Astrocyte (in vitro differentiated cells and primary cell): ENCODE measurements at regions not wholly inside any gene's neighbourhood (a gene's known extent, or its start where the extent isn't known, plus 50 kb on each side); places are given as distances from the start of the nearest gene placed in this dataset.

Experiments
- DNase-seq: peaks from one replicate; pipeline ENCODE4 v3.0.0-alpha.2; 2010; ENCODE audit warnings: low read depth
- FAIRE-seq: peaks from 2 replicates; lab custom pipeline; 2011; peaks lifted over from hg19 to GRCh38; lab: Jason Lieb, UNC
- H2AFZ ChIP-seq: 2 replicates; pipeline ENCODE4 v1.6.0; 2012; ENCODE audit warnings: low read depth, low read length, inconsistent platforms
- H3K27ac ChIP-seq: 2 replicates; pipeline ENCODE4 v1.5.1; 2011; ENCODE audit warnings: low read depth, low read length, inconsistent platforms
- H3K27me3 ChIP-seq: 2 replicates; pipeline ENCODE4 v1.6.0; 2011; ENCODE audit warnings: low read length, inconsistent platforms; ENCODE audit not compliant: insufficient read depth
- H3K36me3 ChIP-seq: 2 replicates; pipeline ENCODE4 v1.5.1; 2011; ENCODE audit warnings: low read length, inconsistent platforms; ENCODE audit not compliant: insufficient read depth
- H3K4me1 ChIP-seq: 2 replicates; pipeline ENCODE4 v1.5.1; 2011; ENCODE audit warnings: low read length, inconsistent platforms; ENCODE audit not compliant: insufficient read depth
- H3K4me2 ChIP-seq: 2 replicates; pipeline ENCODE4 v1.6.0; 2012; ENCODE audit warnings: low read length, inconsistent platforms
- H3K4me3 ChIP-seq: 2 replicates; pipeline ENCODE4 v1.5.1; 2011; ENCODE audit warnings: low read depth, mild to moderate bottlenecking, low read length, inconsistent platforms; ENCODE audit not compliant: insufficient read depth
- H3K79me2 ChIP-seq: 2 replicates; pipeline ENCODE4 v1.6.0; 2012; ENCODE audit warnings: mild to moderate bottlenecking, low read length, inconsistent platforms; ENCODE audit not compliant: insufficient read depth
- H3K9ac ChIP-seq: 2 replicates; pipeline ENCODE4 v1.6.0; 2012; ENCODE audit warnings: mild to moderate bottlenecking, low read length, inconsistent platforms
- H3K9me3 ChIP-seq: 2 replicates; pipeline ENCODE4 v1.5.1; 2012; ENCODE audit warnings: low read depth, mild to moderate bottlenecking, low read length, inconsistent platforms; ENCODE audit not compliant: insufficient read depth
- H4K20me1 ChIP-seq: 2 replicates; pipeline ENCODE4 v1.6.0; 2012; ENCODE audit warnings: low read length, inconsistent platforms; ENCODE audit not compliant: insufficient read depth
- H3K27ac Mint-ChIP-seq: one replicate; pipeline ENCODE4 v1.8.0; 2021; ENCODE audit warnings: mild to moderate bottlenecking, mixed read lengths; ENCODE audit not compliant: unreplicated experiment
- H3K27me3 Mint-ChIP-seq: one replicate; pipeline ENCODE4 v1.8.0; 2021; ENCODE audit warnings: low read depth, mixed read lengths; ENCODE audit not compliant: unreplicated experiment
- H3K36me3 Mint-ChIP-seq: one replicate; pipeline ENCODE4 v1.8.0; 2021; ENCODE audit warnings: low read depth, mixed read lengths; ENCODE audit not compliant: unreplicated experiment
- H3K4me1 Mint-ChIP-seq: one replicate; pipeline ENCODE4 v1.8.0; 2021; ENCODE audit warnings: low read depth, mixed read lengths; ENCODE audit not compliant: unreplicated experiment
- H3K4me3 Mint-ChIP-seq: one replicate; pipeline ENCODE4 v1.8.0; 2021; ENCODE audit warnings: mild to moderate bottlenecking, moderate library complexity, mixed read lengths; ENCODE audit not compliant: unreplicated experiment
- H3K9me3 Mint-ChIP-seq: one replicate; pipeline ENCODE4 v1.8.0; 2021; ENCODE audit warnings: mild to moderate bottlenecking, mixed read lengths; ENCODE audit not compliant: unreplicated experiment
- EZH2 ChIP-seq: IDR thresholded peaks from 2 replicates; pipeline ENCODE4 v1.6.1; 2012; ENCODE audit warnings: mild to moderate bottlenecking, low read length, inconsistent platforms; ENCODE audit not compliant: insufficient read depth
- TF ChIP-seq, protein P1 (sequence below): IDR thresholded peaks from 2 replicates; pipeline ENCODE4 v1.5.1; 2011; ENCODE audit warnings: low read depth, mild to moderate bottlenecking, inconsistent platforms, low read length, moderate library complexity; ENCODE audit not compliant: insufficient read depth

DNA sequence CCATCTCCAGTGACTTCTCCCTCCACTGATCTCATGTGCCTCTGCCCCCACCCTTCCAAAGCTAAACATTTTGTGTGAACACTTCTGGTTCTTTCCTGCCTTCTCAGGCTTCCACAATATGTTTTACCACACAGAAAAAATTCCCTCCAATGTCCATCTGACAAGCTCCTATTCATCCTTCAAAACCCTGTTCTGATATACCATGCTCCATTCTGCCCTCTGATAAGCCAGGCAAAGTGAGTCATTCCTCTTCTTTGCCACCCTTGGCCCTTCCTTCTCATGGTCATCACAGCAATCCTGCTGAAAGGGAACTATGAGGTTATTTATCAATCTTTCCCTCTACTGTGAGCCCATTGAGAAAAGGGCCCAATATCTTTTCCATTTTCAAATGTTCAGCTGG, 97.6 kb downstream of the BARX1 start:
- no peaks in the 10 kb centered on the region for H3K4me1 ChIP-seq
- DNase-seq (no peak), FAIRE-seq (no peak)
- no peaks in the 10 kb centered on the region for H4K20me1 ChIP-seq
- no peaks in the 10 kb centered on the region for H3K79me2 ChIP-seq
- no peak for TF ChIP-seq EZH2
- TF ChIP-seq, protein P1, sequence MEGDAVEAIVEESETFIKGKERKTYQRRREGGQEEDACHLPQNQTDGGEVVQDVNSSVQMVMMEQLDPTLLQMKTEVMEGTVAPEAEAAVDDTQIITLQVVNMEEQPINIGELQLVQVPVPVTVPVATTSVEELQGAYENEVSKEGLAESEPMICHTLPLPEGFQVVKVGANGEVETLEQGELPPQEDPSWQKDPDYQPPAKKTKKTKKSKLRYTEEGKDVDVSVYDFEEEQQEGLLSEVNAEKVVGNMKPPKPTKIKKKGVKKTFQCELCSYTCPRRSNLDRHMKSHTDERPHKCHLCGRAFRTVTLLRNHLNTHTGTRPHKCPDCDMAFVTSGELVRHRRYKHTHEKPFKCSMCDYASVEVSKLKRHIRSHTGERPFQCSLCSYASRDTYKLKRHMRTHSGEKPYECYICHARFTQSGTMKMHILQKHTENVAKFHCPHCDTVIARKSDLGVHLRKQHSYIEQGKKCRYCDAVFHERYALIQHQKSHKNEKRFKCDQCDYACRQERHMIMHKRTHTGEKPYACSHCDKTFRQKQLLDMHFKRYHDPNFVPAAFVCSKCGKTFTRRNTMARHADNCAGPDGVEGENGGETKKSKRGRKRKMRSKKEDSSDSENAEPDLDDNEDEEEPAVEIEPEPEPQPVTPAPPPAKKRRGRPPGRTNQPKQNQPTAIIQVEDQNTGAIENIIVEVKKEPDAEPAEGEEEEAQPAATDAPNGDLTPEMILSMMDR, result no peak
- no peaks in the 10 kb centered on the region for H3K36me3 ChIP-seq
- H2AFZ ChIP-seq, result no peak overlapping the region
- H3K4me3 ChIP-seq, result no peak overlapping the region
- no peaks in the 10 kb centered on the region for H3K9me3 ChIP-seq
- Mint-ChIP-seq H3K4me1 (peaks cover 5% of the 10 kb centered on the region), H3K9me3 (peaks cover 4% of the 10 kb centered on the region), H3K27ac (no peak overlapping the region), H3K36me3 (no peaks in the 10 kb centered on the region), H3K27me3 (peaks cover 25% of the 10 kb centered on the region), H3K4me3 (no peak overlapping the region)
- H3K27ac ChIP-seq, result no peak overlapping the region
- H3K27me3 ChIP-seq, result no peaks in the 10 kb centered on the region
- no peak overlapping the region for H3K4me2 ChIP-seq
- H3K9ac ChIP-seq, result no peak overlapping the region

- Histone ChIP-seq H3K4me2 (no peak overlapping the region), H3K27ac (no peak overlapping the region), H3K4me3 (no peak overlapping the region), H3K4me1 (no peaks in the 10 kb centered on the region), H3K9me3 (no peaks in the 10 kb centered on the region), H3K27me3 (no peaks in the 10 kb centered on the region), H3K9ac (no peak overlapping the region), H3K79me2 (no peaks in the 10 kb centered on the region), H4K20me1 (no peaks in the 10 kb centered on the region), H3K36me3 (no peaks in the 10 kb centered on the region), H2AFZ (no peak overlapping the region)
- peaks cover 30% of the 10 kb centered on the region for H3K27me3 Mint-ChIP-seq
- peaks cover 9% of the 10 kb centered on the region for H3K9me3 Mint-ChIP-seq
- TF ChIP-seq, protein P1, result no peak
- FAIRE-seq, result no peak
- no peak overlapping the region for H3K4me3 Mint-ChIP-seq
- H3K4me1 Mint-ChIP-seq, result peaks cover 5% of the 10 kb centered on the region
- no peaks in the 10 kb centered on the region for H3K36me3 Mint-ChIP-seq
- no peak for DNase-seq
- H3K27ac Mint-ChIP-seq, result no peak overlapping the region
Observed at GRCh38 chr9:93852728-93853127, 102.4 kb downstream of the BARX1 start.

DNA sequence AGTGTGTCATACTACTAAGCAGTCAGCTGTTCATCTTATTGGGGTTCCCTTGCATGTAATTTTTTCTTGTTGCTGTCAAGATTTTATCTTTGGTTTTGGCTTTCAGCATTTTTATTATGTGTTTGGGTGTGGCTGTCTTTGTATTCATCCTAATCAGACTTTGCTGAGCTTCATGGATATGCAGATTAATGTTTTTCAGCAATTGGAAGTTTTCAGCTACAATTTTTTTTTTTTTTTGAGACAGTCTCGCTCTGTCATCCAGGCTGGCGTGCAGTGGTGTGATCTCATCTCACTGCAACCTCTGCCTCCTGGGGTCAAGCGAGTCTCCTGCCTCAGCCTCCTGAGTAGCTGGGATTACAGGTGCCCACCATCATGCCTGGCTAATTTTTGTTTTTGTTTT, 108.8 kb downstream of the BARX1 start:
- H3K27ac Mint-ChIP-seq, result no peak overlapping the region
- Histone ChIP-seq H3K36me3 (no peaks in the 10 kb centered on the region), H3K79me2 (no peaks in the 10 kb centered on the region), H3K27ac (no peak overlapping the region), H2AFZ (no peak overlapping the region), H3K9ac (no peak overlapping the region), H3K4me3 (no peak overlapping the region), H3K9me3 (no peaks in the 10 kb centered on the region), H3K4me1 (no peaks in the 10 kb centered on the region), H3K27me3 (no peaks in the 10 kb centered on the region), H3K4me2 (no peak overlapping the region), H4K20me1 (no peaks in the 10 kb centered on the region)
- H3K4me3 Mint-ChIP-seq, result no peak overlapping the region
- FAIRE-seq (no peak), DNase-seq (no peak)
- H3K27me3 Mint-ChIP-seq, result peaks cover 24% of the 10 kb centered on the region
- TF ChIP-seq, protein P1, result no peak
- no peak for TF ChIP-seq EZH2
- H3K4me1 Mint-ChIP-seq, result no peaks in the 10 kb centered on the region
- H3K36me3 Mint-ChIP-seq, result no peaks in the 10 kb centered on the region
- H3K9me3 Mint-ChIP-seq, result peaks cover 4% of the 10 kb centered on the region
